Hepatocyte (in vitro differentiated cells): ENCODE measurements at regions not wholly inside any gene's neighbourhood (a gene's known extent, or its start where the extent isn't known, plus 50 kb on each side); places are given as distances from the start of the nearest gene placed in this dataset.

ENCODE experiments used
- EZH2phosphoT487 ChIP-seq: fragments of 200-600 bp; sonication (generic); IDR thresholded peaks from one replicate; pipeline ENCODE4 v1.6.1; 2018; ENCODE audit warnings: antibody characterized with exemption, mild to moderate bottlenecking, low read depth, moderate library complexity; ENCODE audit not compliant: unreplicated experiment, severe bottlenecking
- TF ChIP-seq, protein P1 (sequence below): fragments of 200-600 bp; sonication (generic); IDR thresholded peaks from 2 replicates; pipeline ENCODE4 v1.5.1; 2016; ENCODE audit warnings: antibody characterized with exemption, mild to moderate bottlenecking; ENCODE audit not compliant: poor library complexity

DNA sequence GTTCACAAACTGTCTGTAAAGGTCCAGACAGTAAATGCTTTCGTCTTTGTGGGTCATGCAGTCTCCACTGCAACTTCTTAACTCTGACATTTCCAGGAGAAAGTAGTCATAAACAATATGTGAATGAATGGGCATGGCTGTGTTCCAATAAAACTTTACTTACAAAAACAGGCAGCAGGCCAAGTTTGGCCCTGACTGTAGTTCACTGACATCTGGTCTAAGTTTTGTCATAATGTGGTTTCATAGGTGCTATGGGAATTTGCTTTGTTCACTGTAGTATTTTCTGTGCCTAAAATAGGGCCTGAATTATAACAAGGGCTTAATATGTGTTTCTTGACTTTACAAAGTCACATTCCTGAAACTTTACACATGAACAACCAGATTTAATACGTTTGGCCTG, 186.0 kb upstream of the KBTBD8 start:
- TF ChIP-seq, protein P1, sequence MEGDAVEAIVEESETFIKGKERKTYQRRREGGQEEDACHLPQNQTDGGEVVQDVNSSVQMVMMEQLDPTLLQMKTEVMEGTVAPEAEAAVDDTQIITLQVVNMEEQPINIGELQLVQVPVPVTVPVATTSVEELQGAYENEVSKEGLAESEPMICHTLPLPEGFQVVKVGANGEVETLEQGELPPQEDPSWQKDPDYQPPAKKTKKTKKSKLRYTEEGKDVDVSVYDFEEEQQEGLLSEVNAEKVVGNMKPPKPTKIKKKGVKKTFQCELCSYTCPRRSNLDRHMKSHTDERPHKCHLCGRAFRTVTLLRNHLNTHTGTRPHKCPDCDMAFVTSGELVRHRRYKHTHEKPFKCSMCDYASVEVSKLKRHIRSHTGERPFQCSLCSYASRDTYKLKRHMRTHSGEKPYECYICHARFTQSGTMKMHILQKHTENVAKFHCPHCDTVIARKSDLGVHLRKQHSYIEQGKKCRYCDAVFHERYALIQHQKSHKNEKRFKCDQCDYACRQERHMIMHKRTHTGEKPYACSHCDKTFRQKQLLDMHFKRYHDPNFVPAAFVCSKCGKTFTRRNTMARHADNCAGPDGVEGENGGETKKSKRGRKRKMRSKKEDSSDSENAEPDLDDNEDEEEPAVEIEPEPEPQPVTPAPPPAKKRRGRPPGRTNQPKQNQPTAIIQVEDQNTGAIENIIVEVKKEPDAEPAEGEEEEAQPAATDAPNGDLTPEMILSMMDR = no peak
- no peak for TF ChIP-seq EZH2phosphoT487
